Neutrophil (primary cell): ENCODE measurements at regions not wholly inside any gene's neighbourhood (a gene's known extent, or its start where the extent isn't known, plus 50 kb on each side); places are given as distances from the start of the nearest gene placed in this dataset.

Experiments used
- H3K27ac ChIP-seq: fragments of 200-600 bp; sonication (generic); 2 replicates; pipeline ENCODE4 v1.5.1; 2016; ENCODE audit warnings: mild to moderate bottlenecking, moderate library complexity
- H3K27me3 ChIP-seq: fragments of 200-600 bp; sonication (generic); 2 replicates; pipeline ENCODE4 v1.6.0; 2016; ENCODE audit warnings: mild to moderate bottlenecking
- H3K36me3 ChIP-seq: fragments of 200-600 bp; sonication (generic); 2 replicates; pipeline ENCODE4 v1.5.1; 2017
- H3K4me1 ChIP-seq, 2 experiments: fragments of 200-600 bp in 1 of 2; sonication (generic) in 1 of 2; 1 replicate in 1 of 2; 2 replicates in 1 of 2; pipeline versions ENCODE4 v1.5.1 to v1.6.1; 2013 to 2016; ENCODE audit warnings: low read depth in 1 of 2, low read length in 1 of 2, mild to moderate bottlenecking in 1 of 2, moderate library complexity in 1 of 2; ENCODE audit not compliant: control insufficient read depth in 1 of 2, insufficient read depth in 1 of 2
- H3K4me3 ChIP-seq, 2 experiments: fragments of 200-600 bp in 1 of 2; sonication (generic) in 1 of 2; 1 replicate in 1 of 2; 2 replicates in 1 of 2; pipeline ENCODE4 v1.5.1; 2013 to 2016; ENCODE audit warnings: low read depth in 1 of 2, low read length in 1 of 2, mild to moderate bottlenecking in 1 of 2, moderate library complexity in 1 of 2
- H3K9me3 ChIP-seq: fragments of 200-600 bp; sonication (generic); 2 replicates; pipeline ENCODE4 v1.5.1; 2016
- TF ChIP-seq, protein P1 (sequence below): fragments of 200-600 bp; sonication (generic); IDR thresholded peaks from 2 replicates; pipeline ENCODE4 v1.5.1; 2016; ENCODE audit warnings: antibody characterized with exemption

DNA sequence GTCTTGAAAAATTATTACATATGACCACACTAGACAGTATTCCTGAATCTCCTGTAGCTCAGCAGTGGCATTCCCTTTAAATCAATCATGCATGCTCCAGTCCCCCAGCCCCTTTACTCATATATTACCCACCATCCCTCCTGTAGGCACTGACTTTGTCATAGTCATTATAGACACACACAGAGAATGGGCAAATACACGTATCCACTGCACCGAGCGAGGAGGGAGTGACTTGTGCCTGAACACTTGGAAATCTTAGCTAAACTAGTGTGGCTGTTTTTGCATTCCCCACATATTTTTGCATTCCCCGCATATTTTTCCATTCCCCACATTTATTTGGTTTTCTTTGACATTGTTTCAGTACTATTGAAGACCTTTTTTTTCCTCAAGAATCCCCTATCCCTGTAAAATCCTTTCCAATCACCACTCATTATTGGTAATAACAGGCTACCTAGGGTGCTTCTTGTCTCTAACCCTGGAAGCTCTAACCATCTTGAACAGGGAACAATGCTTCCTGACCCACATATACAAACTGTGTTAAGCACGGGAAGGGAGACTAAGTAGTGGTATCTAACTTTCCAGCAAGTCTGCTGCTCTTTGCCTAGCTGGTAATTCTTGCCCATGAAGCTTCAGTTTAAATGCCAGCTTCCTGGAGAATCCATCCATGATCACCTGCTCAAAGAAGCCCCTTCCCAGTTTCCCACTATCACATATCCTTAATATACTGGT lies 534.4 kb upstream of the CAMK1G start:
- Histone ChIP-seq H3K4me3 (no peak overlapping the region), H3K4me1 (no peaks in the 10 kb centered on the region), H3K27ac (no peak overlapping the region), H3K9me3 (no peaks in the 10 kb centered on the region), H3K27me3 (no peaks in the 10 kb centered on the region), H3K36me3 (no peaks in the 10 kb centered on the region)
- TF ChIP-seq, protein P1, sequence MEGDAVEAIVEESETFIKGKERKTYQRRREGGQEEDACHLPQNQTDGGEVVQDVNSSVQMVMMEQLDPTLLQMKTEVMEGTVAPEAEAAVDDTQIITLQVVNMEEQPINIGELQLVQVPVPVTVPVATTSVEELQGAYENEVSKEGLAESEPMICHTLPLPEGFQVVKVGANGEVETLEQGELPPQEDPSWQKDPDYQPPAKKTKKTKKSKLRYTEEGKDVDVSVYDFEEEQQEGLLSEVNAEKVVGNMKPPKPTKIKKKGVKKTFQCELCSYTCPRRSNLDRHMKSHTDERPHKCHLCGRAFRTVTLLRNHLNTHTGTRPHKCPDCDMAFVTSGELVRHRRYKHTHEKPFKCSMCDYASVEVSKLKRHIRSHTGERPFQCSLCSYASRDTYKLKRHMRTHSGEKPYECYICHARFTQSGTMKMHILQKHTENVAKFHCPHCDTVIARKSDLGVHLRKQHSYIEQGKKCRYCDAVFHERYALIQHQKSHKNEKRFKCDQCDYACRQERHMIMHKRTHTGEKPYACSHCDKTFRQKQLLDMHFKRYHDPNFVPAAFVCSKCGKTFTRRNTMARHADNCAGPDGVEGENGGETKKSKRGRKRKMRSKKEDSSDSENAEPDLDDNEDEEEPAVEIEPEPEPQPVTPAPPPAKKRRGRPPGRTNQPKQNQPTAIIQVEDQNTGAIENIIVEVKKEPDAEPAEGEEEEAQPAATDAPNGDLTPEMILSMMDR: no peak

DNA sequence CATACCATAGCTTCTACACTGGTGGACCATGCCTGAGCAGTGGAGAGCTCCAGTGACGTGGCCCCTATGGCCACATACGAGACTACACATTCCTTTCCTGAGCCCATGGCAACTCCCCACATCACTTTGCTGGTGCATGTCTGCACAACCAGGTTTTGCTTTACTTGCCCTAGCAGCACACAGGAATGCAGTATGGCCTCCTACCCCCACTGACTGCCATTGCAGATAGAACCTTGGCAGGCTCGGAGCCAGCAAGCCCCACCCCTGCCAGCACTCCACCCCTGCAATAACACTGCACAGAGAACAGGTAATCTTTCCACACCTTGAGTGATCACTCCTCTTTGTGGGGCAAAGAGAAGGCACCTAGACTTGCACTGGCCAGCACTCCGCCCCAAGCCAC lies 531.9 kb upstream of the CAMK1G start:
- Histone ChIP-seq H3K9me3 (no peaks in the 10 kb centered on the region), H3K27me3 (no peaks in the 10 kb centered on the region), H3K4me3 (no peak overlapping the region), H3K4me1 (no peaks in the 10 kb centered on the region), H3K27ac (no peak overlapping the region), H3K36me3 (no peaks in the 10 kb centered on the region)
- TF ChIP-seq, protein P1: no peak

DNA sequence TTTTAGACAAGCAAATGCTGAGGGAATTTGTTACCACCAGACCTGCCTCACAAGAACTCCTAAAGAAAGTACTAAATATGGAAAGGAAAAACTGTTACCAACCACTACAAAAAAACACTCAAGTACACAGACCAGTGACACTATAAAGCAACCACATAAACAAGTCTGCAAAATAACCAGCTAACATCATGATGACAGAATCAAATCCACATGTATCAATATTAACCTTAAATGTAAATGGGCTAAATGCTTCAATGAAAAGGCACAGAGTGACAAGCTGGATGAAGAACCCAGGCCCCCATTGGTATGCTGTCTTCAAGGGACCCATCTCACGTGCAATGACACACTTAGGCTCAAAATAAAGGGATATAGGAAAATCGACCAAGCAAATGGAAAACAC lies 529.9 kb upstream of the CAMK1G start:
- H3K27me3 ChIP-seq: no peaks in the 10 kb centered on the region
- H3K9me3 ChIP-seq: no peaks in the 10 kb centered on the region
- no peaks in the 10 kb centered on the region for H3K4me1 ChIP-seq
- no peak overlapping the region for H3K27ac ChIP-seq
- H3K36me3 ChIP-seq: no peaks in the 10 kb centered on the region
- TF ChIP-seq, protein P1: no peak
- H3K4me3 ChIP-seq: no peak overlapping the region

DNA sequence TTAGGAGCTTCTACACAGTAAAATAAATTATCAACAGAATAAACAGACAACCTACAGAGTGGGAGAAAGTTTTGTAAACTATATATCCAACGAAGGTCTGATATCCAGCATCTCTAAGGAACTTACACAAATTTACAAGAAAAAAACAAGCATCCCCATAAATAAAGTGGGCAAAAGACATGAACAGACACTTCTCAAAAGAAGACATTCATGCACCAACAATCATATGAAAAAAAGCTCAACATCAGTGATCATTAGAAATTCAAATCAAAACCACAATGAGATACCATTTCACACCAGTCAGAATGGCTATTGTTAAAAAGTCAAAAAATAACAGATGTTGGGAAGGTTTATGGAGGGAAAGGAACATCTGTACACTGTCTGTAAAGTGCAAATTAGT lies 526.4 kb upstream of the CAMK1G start:
- no peaks in the 10 kb centered on the region for H3K9me3 ChIP-seq
- no peak overlapping the region for H3K27ac ChIP-seq
- H3K4me3 ChIP-seq: no peak overlapping the region
- no peaks in the 10 kb centered on the region for H3K4me1 ChIP-seq
- H3K36me3 ChIP-seq: no peaks in the 10 kb centered on the region
- H3K27me3 ChIP-seq: no peaks in the 10 kb centered on the region
- TF ChIP-seq, protein P1: no peak

DNA sequence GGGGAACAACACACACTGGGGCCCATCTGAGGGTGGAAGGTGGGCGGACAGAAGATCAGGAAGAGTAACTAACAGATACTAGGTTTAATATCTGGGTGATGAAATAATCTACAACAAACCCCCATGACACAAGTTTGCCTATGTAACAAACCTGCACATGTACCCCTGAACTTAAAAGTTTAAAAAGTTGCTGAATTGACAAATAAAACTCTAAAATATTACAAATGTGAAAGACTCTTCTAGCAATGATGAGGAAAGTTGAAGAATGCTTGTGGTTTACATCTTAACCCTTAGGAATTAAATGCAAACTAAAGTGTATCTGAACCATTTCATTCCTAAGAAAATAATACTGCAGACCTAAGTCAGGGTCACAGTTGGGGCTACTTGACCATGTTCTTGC lies 525.6 kb upstream of the CAMK1G start:
- no peaks in the 10 kb centered on the region for H3K36me3 ChIP-seq
- no peaks in the 10 kb centered on the region for H3K27me3 ChIP-seq
- no peak overlapping the region for H3K27ac ChIP-seq
- no peaks in the 10 kb centered on the region for H3K9me3 ChIP-seq
- H3K4me3 ChIP-seq: no peak overlapping the region
- no peaks in the 10 kb centered on the region for H3K4me1 ChIP-seq
- TF ChIP-seq, protein P1: no peak
